ENCODE measurements at regions not wholly inside any gene's neighbourhood (a gene's known extent, or its start where the extent isn't known, plus 50 kb on each side); places are given as distances from the start of the nearest gene placed in this dataset.

GRCh38 chr1:103997631-103998030, 247.9 kb downstream of the AMY1C start:
- intact Hi-C loops (cut with micrococcal nuclease) (no loop called here), dilution Hi-C loops (cut with MboI; ENCODE audit: extremely low pct_ligation_motif_present, low sequenced_read_pairs) (no loop called here)
- no peaks in the 10 kb centered on the region for H3K4me1 ChIP-seq (ENCODE audit: control insufficient read depth, extremely low read depth, insufficient read depth, low read length)
- DNase-seq (ENCODE audit: low read depth, low spot score) (no peak), FAIRE-seq (no peak)
- TF ChIP-seq MAX (IDR thresholded peaks at IDR 0.05; ENCODE audit: insufficient read depth, insufficient read length): no peak
- TF ChIP-seq MYC (IDR thresholded peaks at IDR 0.05; ENCODE audit: low read depth, low read length): no peak
- no peak for TF ChIP-seq EZH2 (IDR thresholded peaks at IDR 0.05; ENCODE audit: borderline replicate concordance, low read depth, low read length, severe bottlenecking)
- TF ChIP-seq FOS (IDR thresholded peaks at IDR 0.05; ENCODE audit: borderline replicate concordance, insufficient read depth, low read length): no peak
- TF ChIP-seq CTCF (IDR thresholded peaks at IDR 0.05; ENCODE audit: extremely low read depth in 1 of 2, insufficient read depth in 1 of 2, low read depth in 1 of 2, low read length in 2 of 2): no peak
- TF ChIP-seq GATA2 (IDR thresholded peaks at IDR 0.05; ENCODE audit: insufficient read depth, insufficient read length, low read depth, low read length): no peak
- no peaks in the 10 kb centered on the region for H3K79me2 ChIP-seq (ENCODE audit: control insufficient read depth, insufficient read depth, low read length)
- no peaks in the 10 kb centered on the region for H4K20me1 ChIP-seq (replicated peaks; ENCODE audit: control insufficient read depth, extremely low read depth, insufficient read depth, low read length)
- H3K9me3 ChIP-seq (replicated peaks; ENCODE audit: control insufficient read depth, insufficient read depth, low read length): peaks cover under 1% of the 10 kb centered on the region
- H3K27me3 ChIP-seq (ENCODE audit: control insufficient read depth in 2 of 2, insufficient read depth in 2 of 2, low read length in 2 of 2): no peaks in the 10 kb centered on the region
- no peaks in the 10 kb centered on the region for H3K36me3 ChIP-seq (ENCODE audit: control insufficient read depth in 2 of 2, extremely low read depth in 1 of 2, insufficient read depth in 2 of 2, low read length in 2 of 2)
- H3K27ac ChIP-seq (ENCODE audit: insufficient read depth, low read depth, low read length): no peak overlapping the region
- no peak overlapping the region for H3K4me2 ChIP-seq (ENCODE audit: insufficient read depth, low read length)
- no peak overlapping the region for H2AFZ ChIP-seq (ENCODE audit: low read depth, low read length)
- BruUV-seq (replicated peaks): no TSS peak
- POLR2A ChIA-PET: no interaction called here
- no peaks in the 10 kb centered on the region for H3K9me1 ChIP-seq (replicated peaks; ENCODE audit: control insufficient read depth, extremely low read depth, insufficient read depth, low read length)
- CTCF ChIA-PET: no interaction called here
- H3K9ac ChIP-seq (replicated peaks; ENCODE audit: extremely low read depth, insufficient read depth, low read length): no peak overlapping the region
- no peak overlapping the region for H3K4me3 ChIP-seq (replicated peaks in 1 of 3; ENCODE audit: insufficient read depth in 1 of 3, low read depth in 1 of 3, low read length in 3 of 3)

All from endothelial cell of umbilical vein (primary cell).